ENCODE measurements at regions not wholly inside any gene's neighbourhood (a gene's known extent, or its start where the extent isn't known, plus 50 kb on each side); places are given as distances from the start of the nearest gene placed in this dataset.

DNA sequence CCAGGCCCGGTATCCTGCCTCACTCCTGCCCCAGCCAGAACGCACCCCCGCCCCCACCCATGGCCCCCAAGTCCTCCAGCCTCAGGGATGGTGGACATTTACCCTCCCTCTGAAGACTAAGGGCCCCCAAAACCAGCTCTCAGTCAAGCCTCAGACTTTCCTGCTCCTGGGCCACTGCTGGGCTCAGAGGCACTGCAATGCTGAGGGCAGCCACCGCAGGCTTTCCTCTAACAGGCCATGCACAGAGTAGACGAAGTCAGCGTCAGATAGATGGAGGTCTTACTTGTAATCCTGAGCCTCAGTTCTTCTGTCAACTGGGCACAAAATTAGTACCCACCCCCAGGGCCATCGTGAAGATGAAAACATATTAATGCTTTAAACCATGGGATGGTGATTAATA lies 92.6 kb downstream of the TTC32 start:
- no peak for DNase-seq

DNA sequence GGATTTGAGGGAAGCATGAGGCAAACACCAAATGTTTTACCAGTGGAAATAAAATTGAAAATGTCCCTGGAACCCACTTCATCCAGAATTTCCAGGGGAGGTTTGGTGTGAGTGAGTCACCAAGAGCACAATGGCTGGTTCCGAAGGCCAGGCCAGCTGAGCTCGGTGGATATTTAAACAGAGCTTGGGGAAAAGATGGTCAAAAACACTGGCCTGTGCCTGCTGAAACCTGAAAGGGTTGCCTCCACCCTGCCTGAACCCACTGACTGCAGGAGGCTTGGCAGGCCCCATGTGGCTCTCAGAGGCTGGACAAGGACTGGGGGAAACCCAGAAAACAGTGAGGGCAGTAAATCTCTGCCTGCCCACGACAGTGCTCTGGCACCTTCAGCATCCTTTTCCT lies 93.9 kb downstream of the TTC32 start:
- no peak for DNase-seq

DNA sequence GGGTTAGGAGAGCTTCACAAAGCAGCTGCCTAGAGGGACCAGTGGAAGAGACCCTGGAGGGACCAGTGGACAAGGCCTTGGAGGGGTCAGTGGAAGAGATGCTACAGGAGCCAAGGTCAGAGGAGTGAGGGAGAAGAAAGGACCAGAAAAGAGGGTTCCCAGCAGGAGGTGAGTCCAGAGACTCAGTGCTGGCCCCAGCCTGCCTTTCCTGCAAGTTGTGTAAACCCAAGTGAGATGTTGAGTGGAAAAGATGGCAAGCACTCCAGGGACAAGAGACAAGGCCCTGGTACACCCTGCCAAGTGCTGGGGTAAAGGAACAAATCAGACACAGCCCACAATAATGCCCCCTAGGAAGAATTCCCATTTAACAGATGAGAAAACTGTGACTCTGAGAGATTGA lies 94.4 kb downstream of the TTC32 start:
- no peak for DNase-seq

DNA sequence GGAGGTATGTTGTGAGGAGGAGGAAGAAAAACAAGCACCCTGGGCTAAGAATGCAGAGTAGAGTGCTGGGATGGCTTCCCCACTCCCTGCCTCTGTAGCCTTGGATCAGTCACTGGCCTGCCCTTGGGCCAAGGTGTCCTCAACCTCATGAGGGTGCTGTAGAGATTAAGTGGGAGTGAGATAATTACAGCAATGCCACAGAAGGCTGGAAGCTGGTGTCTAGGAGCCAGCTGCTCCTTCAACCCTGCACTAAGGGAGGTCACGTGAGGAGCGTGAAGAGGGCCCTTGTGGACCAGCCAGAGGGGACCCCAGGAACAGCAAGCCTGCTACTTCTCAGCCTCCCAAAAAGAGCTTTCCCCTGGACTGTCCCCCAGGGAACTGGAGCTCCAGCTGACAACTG lies 95.2 kb downstream of the TTC32 start:
- DNase-seq, result no peak

DNA sequence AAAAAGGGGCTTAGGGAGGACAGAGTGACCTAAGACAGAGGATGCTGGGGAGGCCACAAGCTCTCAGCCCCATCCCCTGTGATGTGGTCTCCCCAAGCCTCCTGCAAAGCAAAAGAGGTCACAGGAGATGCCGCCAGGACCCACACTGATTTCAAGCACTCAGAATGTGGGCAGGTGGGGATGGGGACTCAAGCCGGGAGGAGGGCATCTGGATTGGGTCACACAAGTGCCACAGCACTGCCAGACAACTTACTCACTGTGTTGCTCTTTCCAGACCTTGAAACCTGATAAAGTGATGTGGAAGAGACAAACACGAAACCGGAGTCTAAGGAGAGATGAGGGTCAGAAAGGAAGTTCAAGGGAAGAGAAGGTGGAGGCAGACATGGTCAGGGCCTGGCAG lies 95.7 kb downstream of the TTC32 start:
- DNase-seq, result no peak

DNA sequence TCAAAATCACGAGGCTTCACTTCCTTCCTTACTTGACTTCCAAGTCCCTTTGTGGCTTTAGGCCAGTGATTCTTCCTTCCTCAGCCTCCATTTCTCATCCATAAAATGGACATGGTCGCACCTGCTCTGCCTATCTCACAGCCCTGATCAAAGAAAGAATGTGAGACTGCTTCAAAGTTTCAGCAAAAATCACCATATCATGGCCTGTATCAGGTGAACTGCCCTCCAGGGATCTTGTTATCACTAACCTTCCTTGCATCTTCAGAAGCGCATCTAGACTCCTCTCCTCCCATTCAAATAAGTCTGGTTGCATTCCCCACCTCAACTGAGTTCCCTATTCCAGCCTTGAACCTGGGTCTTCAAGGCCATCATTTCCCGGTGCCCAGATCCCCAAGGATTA lies 96.5 kb downstream of the TTC32 start:
- DNase-seq, result no peak

DNA sequence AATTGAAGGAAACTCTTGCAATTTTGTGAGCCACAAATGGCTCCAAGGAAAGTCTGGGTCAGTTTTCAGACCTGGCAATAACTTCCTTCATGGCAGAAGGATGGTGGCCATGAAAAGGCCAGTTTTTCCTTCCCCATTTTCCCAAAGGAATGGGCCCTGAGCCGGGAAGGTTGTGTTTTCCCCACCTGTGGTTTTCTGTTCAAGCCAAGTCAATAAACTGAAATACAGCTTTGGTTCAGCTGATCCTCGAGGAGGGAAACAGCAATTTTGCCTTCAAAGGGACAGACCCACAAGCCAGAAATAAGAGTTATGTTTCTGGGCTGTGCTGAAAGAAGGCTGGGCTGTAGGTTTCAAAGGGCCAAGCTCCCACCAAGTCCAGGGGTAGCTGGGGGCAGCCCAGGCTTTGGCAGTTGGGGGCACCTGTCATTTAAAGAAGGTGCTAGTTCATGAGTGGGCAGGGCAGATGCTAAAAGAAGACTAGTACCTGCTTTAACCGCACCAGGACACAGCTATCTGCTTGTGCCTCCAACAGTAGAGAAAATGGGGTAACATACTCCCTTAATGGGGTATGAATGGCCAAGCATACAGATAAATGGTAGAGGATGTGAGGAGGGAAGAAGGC lies 97.0 kb downstream of the TTC32 start:
- DNase-seq, result no peak

DNA sequence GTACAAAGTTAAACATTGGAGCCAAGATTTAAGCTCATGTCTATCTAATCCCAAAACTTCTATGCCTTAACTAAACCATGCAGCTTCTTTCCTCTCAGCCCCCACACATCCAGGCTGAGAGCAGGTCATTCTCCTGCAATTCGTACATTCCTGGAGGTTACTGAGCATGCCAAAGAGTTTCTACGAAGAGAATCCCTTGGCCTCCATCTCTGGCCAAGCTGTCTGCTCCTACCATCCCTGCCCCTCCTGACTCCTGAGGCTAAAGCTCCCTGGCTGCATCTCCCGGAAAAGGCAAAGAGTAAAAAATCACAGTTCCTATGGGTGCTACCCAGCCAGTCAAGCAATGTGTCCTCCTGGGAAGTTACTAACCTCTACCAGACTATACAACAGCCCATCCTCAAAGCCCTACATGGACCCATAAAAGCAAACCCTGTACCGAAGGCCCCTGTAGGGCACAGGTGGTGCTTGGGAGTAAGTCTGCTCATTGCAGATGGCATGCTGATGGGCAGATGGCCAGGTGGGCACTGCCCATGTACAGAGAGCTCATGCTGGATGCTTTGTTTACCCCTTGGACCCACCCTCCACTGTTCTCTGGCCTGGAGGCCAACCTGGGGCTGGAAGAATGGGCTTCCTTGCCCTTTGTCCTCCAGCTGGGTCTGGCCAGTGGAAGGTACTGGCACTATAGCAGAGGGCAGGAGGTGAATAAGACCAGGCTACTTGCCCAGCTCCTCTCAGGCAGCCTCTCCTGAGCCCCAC lies 99.5 kb downstream of the TTC32 start:
- DNase-seq, result peak; percentile 47

DNA sequence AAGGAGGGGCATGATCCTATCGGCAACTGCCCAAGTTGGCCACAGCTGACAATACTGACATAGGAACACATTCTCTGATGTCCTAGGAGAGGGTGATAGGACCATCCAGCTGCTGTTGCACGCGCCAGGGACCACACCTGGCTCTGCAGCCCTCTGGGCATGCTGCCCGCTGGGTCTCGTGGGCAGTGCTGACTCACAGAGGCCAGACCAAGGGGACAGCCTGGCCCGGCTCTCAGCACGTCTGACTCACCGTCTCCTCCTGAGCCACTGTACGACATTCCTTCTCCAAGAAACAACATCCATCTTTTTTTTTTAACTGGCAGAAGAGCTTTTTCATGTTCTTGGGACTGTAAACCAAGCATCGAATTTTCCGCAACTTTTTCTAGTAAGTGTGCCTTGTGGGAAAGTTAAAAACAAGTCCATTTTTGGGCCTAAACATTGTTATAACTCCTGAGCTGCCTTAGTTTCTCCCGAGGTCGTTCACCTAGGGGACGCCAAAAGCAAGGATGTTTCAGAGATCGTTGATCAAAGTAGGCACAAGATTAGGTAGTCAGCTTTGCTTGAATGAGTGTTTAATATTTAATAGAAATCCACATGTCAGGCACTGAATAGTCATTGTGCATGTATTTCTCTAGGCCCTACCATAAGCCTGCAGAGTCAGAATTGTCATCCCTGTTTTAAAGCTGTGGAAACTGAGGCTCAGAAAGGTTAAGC lies 100.3 kb downstream of the TTC32 start:
- DNase-seq, result peak; percentile 94

DNA sequence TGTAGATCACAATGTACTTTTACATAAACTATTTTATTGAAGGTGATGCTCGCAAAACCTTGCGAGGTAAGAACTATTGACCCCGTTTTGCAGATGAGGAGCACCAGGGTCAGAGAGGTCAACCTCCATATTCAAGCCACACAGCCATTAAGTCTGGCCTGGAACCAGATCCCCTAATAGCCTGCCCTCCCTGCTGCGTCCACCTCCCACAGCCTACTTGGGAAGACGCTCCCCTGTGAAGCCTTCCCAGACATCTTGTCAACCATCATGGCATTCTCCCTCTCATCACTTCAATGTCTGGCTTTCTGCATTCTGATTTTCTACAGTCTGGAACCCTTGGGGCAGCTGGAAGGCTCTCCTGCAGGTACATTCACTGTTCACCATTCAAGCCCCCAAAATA lies 101.0 kb downstream of the TTC32 start:
- no peak for DNase-seq

DNA sequence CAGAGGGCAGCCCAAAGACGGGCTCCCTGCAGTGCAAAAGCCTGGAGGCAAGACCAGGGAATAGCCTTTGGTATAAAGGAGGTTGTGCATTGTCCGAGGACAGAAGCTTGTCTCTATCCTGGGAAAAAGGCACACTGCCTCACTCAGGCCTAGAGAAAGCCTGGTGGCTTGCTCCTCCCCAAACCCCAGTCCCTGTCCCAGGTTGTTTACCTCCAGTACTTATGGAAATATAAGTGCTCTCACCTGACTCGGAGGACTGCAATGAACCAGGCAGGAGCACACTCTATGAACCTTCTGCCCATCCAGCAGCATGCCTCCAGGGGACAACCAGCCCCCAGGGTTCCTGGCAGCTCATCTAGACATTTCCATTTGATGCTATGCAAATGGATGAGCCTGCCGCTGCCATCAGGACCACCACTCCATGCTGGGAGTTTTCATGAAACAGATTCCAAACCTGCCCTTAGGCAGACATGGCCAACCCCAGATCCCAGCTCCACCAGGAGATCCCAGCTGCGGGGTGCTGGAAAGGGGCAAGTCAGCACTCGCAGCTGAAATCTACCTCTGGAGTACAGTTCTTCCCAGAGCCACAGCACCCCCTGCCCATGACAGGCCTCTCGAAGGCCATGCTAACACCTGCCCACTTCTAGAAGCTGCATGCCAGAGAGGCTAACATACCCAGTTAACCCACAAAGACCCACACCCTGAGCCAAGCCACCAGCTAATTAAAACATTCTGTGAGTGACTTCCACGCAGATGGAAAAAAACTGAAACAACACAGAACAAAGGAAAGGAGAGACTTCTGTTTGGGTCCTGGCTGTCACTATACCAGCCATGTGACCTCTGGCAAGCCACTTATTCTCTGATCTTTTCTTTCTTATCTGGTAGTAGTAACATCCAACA lies 101.7 kb downstream of the TTC32 start:
- peak; percentile 31 for DNase-seq

DNA sequence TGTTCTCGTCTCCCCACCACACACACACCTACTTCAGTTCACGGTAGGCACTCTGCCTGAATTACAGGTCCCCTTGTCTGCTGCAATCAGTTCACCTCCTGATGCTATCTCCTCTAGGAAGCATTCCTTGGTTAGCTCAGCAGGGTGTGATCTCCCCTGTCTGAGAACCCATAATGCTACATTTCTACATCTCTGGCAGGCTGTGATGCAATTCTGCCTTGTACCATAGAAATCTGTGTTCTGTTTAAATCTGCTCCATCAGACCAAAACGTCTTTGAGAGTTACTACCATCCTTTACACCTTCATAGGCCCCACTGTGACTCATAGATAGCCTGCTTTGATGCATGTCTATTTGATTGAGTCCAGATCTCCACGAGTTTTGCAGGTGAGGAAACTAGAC lies 103.9 kb downstream of the TTC32 start:
- peak; percentile 30 for DNase-seq

DNA sequence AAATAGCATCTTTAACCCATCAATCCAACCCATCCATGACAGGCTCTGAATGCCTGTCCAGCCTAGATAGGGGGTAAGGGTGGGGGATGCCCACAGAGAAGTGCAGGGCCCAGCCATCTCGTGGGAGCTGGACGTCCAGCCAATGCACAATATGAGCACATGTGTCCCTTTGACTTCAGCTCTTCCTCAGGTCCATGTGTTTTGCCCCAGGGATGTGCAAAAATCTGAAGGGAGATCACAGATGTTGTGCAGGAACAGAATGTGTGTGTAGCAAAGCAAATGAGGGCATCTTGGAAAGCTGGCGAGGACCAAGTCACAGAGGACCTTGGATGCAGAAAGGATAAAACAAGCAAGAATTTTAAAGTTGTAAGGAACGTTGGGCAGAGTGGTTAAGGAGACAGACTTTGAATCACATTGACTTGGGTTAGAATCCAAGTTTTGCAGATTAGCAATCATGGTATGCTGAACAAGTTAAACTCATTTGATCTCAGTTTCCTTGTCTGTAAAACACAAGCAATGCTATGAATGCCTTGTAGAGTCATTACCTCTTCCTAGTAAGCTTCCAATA lies 104.5 kb downstream of the TTC32 start:
- DNase-seq, result no peak

DNA sequence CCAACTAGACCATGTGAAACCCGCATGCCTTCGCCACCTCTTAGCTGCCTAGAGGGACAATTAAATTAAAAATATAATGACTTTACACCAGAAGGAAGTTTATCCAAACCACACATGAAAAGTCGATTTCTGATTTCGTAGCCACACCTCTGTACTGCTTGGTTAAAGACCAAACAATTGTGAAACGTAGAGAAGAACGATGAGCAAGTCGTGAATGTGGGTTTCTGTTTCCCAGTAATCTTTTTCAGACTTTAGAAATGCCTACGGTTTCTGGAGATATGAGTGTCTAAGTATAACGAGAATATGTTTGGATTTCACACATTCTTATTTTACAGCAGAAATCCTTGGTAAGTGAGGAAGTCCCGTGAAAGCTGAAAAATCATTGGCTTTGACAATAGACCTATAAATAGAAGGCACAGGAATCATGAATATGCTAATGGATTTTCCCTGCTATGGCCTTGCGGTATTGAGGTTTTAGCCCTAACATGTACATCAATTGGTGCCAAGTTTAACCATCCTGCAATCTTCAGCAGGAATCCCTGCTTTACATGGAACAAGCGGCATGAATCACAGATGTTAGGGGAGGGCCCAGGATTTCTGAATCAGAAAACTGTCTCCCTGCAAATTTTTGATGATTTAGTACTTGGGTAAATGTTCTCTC lies 105.6 kb downstream of the TTC32 start:
- DNase-seq, result peak; percentile 98

DNA sequence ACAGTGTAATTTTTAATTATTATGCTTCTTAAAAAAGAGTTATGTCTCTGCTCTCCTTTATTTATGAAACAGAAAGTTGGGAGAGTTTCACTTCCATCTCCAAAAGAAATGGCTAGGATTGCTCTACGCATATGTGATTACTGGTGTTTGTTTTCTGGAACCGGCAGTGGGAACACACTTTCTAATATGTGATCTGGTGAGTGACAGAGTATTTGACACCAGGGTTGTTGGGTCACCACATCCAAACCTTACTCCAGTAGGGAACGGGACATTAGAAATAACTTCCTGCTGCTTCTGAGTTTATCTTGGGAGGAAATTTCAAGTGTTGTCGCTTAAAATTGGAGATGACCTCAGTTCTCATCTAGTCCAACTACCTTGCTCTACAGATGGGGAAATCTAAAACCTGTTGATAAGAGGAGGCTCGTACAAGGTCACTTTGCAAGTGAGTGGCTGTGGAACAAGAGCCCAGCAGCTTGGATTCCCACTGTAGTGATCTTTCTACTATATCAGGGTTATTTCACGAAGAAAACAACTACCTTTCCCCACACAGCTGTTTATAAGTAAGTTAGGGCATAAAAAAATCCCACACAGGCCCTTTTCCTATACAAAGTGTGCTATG lies 108.5 kb downstream of the TTC32 start:
- DNase-seq, result no peak

DNA sequence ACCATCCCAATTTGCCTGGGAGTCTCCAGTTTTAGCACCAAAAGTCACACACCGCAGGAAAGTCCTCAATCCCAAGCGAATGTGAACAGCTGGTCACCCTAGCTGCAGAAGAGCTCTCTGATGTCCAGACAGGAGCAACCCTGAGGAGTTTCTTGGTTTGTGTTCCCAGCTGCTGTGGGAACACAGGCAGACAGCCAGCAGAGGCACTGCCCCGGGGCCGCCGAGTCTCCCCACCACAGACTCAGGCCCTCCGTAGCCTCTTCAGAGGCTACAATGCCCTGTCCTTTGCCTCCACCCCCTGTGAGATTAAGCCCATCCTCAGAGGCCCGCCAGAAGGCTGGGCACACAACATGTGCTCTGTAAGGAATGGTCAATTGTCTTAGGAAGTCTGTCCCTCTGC lies 111.5 kb downstream of the TTC32 start:
- no peak for DNase-seq

DNA sequence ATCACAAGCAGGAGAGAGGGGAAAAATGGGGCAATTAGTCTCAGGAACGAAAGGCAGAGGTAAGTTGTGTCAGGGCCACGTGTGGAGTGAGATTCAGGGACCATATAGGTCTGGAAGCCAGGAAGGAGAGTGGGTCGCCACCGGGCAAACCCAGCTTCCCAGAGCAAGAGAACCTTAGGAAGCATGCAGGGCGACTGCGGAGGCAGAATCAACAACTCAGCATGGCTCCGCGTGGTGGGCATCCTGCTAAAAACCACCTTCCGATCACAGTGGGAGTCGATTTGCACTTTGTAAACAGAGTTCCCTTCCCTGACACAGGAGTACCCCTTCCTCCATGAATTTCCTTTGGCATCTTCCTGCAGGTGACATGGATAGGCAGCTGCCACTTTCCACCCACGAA lies 114.6 kb downstream of the TTC32 start:
- DNase-seq, result no peak

DNA sequence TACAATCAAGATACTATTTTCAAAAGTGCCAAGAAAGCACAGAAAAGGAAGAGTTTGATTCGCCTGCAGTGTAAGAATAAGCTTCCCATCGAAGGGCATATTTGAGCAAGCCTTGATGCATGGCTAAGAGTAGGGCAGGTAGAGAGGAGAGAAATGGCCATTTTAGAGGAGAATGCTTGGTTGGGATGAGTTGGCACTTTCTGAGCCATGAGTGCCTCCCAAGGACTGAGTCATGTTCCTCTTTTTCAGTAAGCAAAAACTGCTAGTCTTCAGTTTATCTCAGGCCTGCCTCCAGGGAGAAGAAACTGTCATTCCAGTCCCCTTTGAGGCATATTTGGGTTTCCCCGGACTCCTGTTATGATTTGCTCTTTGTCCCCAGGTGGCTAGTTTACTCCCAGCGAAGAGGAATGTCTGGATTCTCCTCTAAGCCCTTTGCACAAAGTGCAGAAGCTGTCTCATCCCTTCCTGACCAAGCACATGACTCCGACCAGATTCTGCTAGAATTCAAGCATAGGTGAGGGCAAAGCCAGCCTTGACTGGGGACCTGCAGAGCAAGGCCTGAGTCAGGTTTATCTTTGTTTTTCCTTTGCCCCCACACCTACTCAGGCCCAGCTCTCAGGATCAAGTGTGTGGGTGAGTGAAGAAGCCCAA lies 115.2 kb downstream of the TTC32 start:
- peak; percentile 51 for DNase-seq

DNA sequence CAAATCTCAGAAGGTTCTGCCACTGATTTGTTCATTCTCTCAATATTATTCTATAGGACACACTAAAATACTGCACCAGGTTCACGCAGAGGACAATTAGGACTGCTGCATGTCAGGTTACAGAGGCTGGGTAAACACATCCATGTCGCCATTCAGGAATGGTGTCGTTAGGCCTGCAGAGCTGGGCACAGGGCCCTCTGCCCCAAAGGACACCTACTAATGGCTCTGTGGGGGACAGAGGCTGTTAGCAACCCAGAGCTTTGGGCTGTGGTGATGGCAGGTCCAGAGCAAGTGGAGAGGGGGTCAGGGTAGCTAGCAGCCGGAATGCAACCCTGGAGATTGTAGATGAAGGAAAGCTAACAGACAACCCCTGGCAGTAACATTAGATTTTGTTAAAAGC lies 115.9 kb downstream of the TTC32 start:
- DNase-seq, result no peak

DNA sequence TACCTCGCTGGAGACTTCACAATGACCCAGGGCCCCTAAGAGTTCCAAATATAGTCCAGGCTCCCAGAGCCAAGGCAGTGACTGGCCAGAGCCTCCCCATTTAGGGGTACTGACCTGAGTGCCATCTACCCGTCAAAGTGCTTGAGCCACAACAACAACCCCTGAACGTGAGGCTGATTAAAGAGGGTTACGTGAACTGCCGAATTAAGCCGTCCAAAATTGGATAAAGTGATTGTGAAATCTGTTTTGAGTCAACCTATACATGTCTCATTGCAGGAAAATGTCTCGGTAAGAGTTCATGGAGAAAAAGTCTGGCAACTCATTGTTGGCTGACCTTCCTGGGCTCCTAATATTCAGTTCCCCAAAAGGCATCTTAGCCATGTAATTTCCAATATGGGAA lies 116.3 kb downstream of the TTC32 start:
- peak; percentile 49 for DNase-seq

DNA sequence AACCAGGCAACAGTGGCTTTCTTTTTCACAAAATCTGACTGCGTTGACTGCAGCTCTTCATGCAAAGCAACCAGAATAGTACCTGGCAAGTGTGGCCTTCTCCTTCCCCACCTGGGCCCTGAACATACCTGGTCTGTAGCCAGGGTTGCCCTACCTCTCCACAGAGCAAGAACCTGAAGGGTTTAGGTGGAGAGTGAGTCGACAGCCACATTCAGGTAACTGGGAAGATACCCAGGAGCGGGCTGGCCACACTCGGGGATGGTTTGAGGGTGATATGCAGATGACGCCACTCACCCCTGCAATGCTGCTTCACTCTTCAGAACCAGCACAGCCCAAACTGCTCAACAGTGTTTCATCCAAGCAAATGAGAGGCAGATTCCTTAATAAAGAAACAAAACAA lies 117.3 kb downstream of the TTC32 start:
- no peak for DNase-seq

Data from fibroblast of skin of abdomen (primary cell).